ENCODE measurements at regions not wholly inside any gene's neighbourhood (a gene's known extent, or its start where the extent isn't known, plus 50 kb on each side); places are given as distances from the start of the nearest gene placed in this dataset.

- no peak for TF ChIP-seq CTCF (IDR thresholded peaks at IDR 0.05; ENCODE audit: control extremely low read depth in 1 of 3, insufficient read depth in 1 of 3, low read depth in 1 of 3, low read length in 3 of 3)
- TF ChIP-seq CEBPB (IDR thresholded peaks at IDR 0.05; ENCODE audit: low read depth, low read length) = no peak
- TF ChIP-seq CHD2 (IDR thresholded peaks at IDR 0.05; ENCODE audit: low read length) = no peak
- TF ChIP-seq POLR2AphosphoS5 (IDR thresholded peaks at IDR 0.05; ENCODE audit: low read depth, low read length) = no peak
- no peak for TF ChIP-seq MAFK (IDR thresholded peaks at IDR 0.05; ENCODE audit: low read depth, low read length)
- no peak for TF ChIP-seq POLR2A (IDR thresholded peaks at IDR 0.05; ENCODE audit: control extremely low read depth in 1 of 2, low read depth in 2 of 2, low read length in 2 of 2)
- no peak for TF ChIP-seq EZH2 (IDR thresholded peaks at IDR 0.05; ENCODE audit: low read depth, low read length, severe bottlenecking)
- no peak for TF ChIP-seq RAD21 (IDR thresholded peaks at IDR 0.05 in 1 of 2, conservative IDR thresholded peaks at IDR 0.05 in 1 of 2; ENCODE audit: low read depth in 2 of 2, low read length in 2 of 2)
- no peak for TF ChIP-seq YY1 (IDR thresholded peaks at IDR 0.05; ENCODE audit: low read depth, low read length)
- no peak for TF ChIP-seq JUN (IDR thresholded peaks at IDR 0.05; ENCODE audit: low read depth, low read length)
- no peak for TF ChIP-seq HDAC2 (IDR thresholded peaks at IDR 0.05; ENCODE audit: borderline replicate concordance in 1 of 2, low read depth in 2 of 2, low read length in 2 of 2)
- TF ChIP-seq TAF1 (IDR thresholded peaks at IDR 0.05; ENCODE audit: low read depth, low read length) = no peak
- no peak for TF ChIP-seq GABPA (IDR thresholded peaks at IDR 0.05; ENCODE audit: borderline replicate concordance, insufficient read depth, low read length)
Measured at GRCh38 chrX:2566055-2566454, 65.3 kb upstream of the DHRSX start.
